Stomach (tissue), 4 donors: ENCODE measurements at regions not wholly inside any gene's neighbourhood (a gene's known extent, or its start where the extent isn't known, plus 50 kb on each side); places are given as distances from the start of the nearest gene placed in this dataset.

Experiments used
- POLR2A ChIP-seq, 4 donors: fragments of 450-650 bp; IDR thresholded peaks; one replicate each; pipeline ENCODE4 v1.6.1; 2016; ENCODE audit warnings: antibody characterized with exemption in 4 of 4, control low read depth in 2 of 4, mild to moderate bottlenecking in 1 of 4, moderate library complexity in 1 of 4
- POLR2AphosphoS5 ChIP-seq, 3 donors: sonication (generic); formaldehyde crosslinking; IDR thresholded peaks; one replicate each; pipeline ENCODE4 v1.6.1; 2016; ENCODE audit warnings: antibody characterized with exemption in 3 of 3
- TF ChIP-seq, protein P1 (sequence below), 7 experiments: fragments of 450-650 bp in 4 of 7; fragments of 200-600 bp in 3 of 7; sonication (generic) in 3 of 7; IDR thresholded peaks; one replicate each; pipeline ENCODE4 v1.5.1; 2016 to 2019; ENCODE audit warnings: antibody characterized with exemption in 7 of 7, control low read depth in 2 of 7, mild to moderate bottlenecking in 1 of 7

GRCh38 chr1:47590523-47591225, 152.8 kb downstream of the FOXD2 start:
- TF ChIP-seq, protein P1, sequence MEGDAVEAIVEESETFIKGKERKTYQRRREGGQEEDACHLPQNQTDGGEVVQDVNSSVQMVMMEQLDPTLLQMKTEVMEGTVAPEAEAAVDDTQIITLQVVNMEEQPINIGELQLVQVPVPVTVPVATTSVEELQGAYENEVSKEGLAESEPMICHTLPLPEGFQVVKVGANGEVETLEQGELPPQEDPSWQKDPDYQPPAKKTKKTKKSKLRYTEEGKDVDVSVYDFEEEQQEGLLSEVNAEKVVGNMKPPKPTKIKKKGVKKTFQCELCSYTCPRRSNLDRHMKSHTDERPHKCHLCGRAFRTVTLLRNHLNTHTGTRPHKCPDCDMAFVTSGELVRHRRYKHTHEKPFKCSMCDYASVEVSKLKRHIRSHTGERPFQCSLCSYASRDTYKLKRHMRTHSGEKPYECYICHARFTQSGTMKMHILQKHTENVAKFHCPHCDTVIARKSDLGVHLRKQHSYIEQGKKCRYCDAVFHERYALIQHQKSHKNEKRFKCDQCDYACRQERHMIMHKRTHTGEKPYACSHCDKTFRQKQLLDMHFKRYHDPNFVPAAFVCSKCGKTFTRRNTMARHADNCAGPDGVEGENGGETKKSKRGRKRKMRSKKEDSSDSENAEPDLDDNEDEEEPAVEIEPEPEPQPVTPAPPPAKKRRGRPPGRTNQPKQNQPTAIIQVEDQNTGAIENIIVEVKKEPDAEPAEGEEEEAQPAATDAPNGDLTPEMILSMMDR (IDR thresholded peaks at IDR 0.05): no peak
- TF ChIP-seq POLR2A (IDR thresholded peaks at IDR 0.05) (no peak), POLR2AphosphoS5 (IDR thresholded peaks at IDR 0.05) (no peak)
